Peyer's patch (tissue), 4 donors: ENCODE measurements at regions not wholly inside any gene's neighbourhood (a gene's known extent, or its start where the extent isn't known, plus 50 kb on each side); places are given as distances from the start of the nearest gene placed in this dataset.

Experiments used
- POLR2A ChIP-seq, 2 donors: fragments of 450-650 bp; IDR thresholded peaks; one replicate each; pipeline ENCODE4 v1.5.1; 2017; ENCODE audit warnings: antibody characterized with exemption in 2 of 2, mild to moderate bottlenecking in 2 of 2, moderate library complexity in 2 of 2
- TF ChIP-seq, protein P1 (sequence below), 6 experiments: fragments of 450-650 bp in 4 of 6; fragments of 200-600 bp in 2 of 6; sonication (generic) in 1 of 6; IDR thresholded peaks; one replicate each; pipeline ENCODE4 v1.5.1; 2017 to 2019; ENCODE audit warnings: antibody characterized with exemption in 6 of 6, mild to moderate bottlenecking in 3 of 6, moderate library complexity in 1 of 6

DNA sequence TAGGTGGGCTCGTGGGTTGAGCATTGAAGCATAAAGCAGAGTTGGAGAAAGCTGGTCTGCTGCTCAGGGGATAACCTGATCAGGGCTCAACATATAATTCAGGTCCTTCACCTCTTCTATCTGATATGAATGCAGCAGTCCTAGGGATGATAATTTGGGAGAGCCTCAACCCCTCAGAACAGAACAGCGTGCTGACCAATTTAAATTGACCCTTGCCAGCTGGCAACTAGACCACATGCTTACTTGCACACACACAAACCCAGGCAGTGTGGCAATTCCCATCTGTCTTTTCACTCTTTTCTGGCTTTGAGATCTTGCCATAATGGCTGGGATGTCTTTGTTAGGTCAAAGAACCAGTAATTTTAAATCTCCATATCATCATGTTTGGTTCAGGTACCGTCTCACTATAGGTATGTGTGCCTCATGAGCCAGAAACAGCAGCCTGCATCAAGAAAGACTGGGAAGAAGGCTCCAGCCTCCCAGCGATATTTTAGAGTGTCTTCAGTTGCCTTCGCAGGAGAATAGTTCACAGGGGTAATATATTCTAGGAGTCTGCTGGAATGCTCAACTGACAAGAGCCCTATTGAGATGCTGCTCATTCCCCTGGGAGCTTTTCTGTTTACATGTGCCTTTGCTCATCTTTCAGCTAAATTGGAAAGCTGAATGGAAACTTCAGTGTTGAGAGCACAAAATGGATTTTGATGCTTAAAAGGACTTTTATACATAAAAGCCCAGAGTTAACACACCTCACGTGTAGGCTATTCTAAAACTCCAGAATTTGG is 497.6 kb downstream of the RASEF start:
- TF ChIP-seq POLR2A (IDR thresholded peaks at IDR 0.05) = no peak
- TF ChIP-seq, protein P1, sequence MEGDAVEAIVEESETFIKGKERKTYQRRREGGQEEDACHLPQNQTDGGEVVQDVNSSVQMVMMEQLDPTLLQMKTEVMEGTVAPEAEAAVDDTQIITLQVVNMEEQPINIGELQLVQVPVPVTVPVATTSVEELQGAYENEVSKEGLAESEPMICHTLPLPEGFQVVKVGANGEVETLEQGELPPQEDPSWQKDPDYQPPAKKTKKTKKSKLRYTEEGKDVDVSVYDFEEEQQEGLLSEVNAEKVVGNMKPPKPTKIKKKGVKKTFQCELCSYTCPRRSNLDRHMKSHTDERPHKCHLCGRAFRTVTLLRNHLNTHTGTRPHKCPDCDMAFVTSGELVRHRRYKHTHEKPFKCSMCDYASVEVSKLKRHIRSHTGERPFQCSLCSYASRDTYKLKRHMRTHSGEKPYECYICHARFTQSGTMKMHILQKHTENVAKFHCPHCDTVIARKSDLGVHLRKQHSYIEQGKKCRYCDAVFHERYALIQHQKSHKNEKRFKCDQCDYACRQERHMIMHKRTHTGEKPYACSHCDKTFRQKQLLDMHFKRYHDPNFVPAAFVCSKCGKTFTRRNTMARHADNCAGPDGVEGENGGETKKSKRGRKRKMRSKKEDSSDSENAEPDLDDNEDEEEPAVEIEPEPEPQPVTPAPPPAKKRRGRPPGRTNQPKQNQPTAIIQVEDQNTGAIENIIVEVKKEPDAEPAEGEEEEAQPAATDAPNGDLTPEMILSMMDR (IDR thresholded peaks at IDR 0.05) = no peak
